SKM-1 (cell line): ENCODE measurements at regions not wholly inside any gene's neighbourhood (a gene's known extent, or its start where the extent isn't known, plus 50 kb on each side); places are given as distances from the start of the nearest gene placed in this dataset.

Source experiments
- DNase-seq: peaks from one replicate; lab custom pipeline; 2025; ENCODE audit not compliant: unreplicated experiment; lab: John Stamatoyannopoulos, UW

DNA sequence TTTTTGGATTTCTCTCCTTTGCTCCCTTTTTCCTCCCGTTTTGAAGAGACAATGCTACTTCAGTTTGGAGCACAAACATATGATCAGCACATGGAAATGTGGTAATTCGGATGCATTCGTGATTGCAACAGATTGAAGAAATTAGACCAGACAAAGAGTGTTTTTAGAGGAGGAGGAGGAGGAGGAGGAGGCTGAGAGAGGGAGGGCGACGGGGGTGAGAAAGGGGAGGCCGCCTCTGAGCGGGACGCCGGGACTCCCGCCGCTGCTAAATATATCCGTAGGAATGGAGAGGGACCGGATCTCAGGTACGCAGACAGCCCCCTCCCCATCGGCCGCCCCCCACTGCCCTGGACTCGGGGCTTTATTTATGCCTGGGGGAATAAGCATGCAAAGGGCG, 179.3 kb downstream of the SEC14L1 start:
- peak; percentile 57 for DNase-seq

DNA sequence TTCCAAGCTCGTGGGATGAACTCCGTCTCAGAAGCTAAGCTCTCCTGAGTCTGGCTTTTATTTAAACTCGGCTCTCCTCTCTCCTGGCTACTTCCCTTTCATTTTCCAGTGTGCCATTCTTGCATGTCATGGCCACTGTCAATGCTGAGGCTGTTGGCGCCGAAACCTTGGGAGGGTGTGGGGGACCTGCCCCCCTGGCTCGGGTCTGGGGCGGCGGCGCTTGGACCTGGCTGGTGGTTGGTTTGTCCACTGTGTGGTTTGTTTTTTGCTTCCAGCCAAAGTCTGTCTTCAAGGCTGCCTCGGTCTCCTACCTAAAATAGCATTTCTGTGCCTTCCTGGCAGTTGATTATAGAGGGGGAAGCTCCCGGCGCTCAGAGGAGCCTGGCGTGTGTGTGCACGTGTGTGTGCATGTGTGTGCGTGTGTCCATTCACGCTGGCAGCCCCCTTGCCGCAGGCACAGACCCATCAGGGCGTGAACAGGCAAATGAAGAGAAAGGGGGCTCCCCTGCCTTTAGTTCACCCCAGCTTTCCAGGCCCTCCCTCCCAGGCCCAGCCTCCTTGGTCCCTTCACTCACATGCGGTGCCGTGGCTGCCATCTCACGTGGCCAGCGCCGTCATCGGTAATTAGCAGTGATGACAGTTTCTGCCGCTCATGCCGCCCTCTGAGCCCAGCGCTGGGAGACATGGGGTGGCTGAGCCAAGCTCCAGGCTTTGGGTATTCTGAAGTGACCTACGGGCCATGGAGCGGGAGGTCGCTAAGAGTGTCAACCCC, 179.9 kb downstream of the SEC14L1 start:
- DNase-seq = peak; percentile 27

DNA sequence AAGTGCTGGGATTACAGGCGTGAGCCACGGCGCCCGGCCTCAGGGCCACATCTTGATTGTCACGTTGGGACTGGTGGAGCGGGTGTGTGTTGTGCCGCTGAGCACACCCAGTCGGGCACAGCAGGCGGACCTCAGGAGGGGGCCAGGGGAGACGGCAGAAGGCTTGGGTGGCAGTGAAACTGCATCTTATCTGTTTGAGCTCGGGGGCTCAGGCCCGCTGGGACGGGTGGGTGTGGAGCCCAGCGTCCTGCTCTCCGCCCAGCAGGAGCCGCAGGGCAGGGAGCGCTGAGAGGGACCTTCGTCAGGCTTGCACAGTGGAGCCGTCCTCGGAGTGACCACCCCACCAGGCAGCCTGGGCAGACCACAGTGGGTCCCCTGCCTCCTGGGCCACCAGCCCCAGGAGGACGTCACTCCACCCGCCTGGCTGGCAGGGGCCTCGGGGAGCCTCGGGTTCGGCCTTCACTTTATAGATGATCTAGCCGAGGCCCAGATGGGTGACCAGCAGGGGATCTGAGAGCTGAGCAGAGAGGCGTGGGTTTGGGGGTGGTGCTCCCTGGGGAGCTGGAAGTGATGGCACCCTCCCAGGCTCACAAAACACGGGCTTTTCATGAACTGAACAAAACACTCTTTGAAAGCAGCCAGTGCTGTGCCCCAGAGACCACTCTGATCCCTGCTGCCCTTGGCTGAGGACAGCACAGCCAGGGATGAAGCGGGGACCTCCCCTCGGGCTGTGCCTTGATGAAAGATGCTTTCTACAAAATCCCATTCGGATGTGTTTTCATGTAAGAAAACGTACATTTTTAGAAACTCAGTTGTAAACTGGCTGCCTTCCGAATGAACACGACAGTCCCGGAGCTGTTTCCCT, 181.1 kb downstream of the SEC14L1 start:
- DNase-seq = no peak

DNA sequence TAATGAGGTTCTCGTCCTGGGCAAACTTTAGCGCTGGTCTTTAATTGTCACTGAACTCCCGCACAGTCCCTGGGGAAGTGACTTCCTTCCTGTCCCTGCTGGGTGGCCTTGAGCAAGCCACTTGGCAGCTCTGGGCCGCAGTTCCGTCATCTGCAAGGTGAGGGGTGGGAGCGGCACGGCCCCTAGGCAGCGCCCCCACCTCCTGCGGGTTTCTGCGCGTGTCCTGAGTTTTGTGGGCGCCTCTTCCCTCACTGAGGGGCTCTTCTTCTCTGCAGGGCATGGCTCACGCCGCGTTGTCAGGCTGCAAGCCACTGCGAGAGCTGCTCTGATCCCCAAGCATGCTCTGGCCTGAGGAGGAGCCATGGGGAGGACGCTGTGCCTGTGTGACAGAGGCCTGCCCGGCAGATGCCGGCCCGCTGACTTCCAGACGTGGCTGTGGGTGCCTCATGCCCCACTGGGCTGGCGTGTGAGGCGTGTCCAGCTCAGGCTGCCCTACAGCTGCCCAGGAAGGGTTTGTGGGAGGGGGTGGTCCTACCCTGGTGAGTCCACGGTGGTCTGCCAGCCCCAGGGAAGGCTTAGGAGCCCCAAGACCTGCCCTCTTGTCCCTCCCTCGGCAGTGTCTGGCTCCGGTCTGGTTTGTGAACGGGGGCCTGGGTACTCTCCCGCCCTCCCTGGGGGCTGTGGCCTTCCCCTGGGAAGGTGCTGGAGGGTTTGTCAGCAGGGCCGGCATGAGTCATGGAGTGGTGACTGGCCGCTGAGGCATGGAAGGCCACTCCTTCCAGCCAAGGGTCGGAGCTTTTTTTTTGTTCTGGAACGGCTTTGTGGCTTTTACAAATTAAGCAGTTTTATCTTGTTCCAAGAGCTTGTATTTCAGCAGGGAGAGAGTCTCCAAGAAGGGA, 182.0 kb downstream of the SEC14L1 start:
- peak; percentile 33 for DNase-seq

DNA sequence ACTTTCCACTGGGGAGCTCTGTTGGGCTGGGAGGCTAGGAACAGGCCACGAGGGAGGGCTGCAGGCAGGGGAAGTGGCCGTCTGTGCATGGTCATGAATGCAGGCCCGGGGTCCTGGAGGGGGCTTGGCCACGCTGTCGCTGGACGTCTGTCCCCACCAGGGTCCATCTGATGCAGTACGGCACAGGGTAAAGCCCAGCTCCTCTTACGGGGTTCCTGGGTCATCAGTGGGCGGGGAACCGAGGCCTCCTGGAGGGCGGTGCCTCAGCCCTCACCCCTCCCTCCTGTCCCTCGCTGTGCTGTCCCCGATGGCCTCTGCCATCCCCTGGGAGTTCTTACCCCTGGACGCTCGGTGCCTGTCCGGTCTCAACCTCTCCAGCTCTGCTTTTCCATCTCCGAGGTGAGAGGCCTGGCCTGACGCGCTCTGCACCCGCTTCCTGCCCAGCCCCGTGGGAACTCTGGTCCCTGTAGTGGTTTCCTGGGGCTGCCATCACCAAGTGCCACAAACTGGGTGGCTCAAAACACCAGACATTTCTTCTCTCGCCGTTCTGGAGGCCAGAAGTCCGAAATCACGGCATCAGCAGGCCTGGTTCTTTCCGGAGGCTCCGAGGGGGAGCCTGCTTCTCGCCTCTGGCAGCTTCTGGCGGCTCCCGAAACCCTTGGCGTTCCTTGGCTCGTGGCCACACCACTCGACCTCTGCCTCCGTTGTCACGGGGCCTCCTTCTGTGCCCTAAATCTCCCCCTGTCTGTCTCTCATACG, 182.8 kb downstream of the SEC14L1 start:
- DNase-seq = no peak

DNA sequence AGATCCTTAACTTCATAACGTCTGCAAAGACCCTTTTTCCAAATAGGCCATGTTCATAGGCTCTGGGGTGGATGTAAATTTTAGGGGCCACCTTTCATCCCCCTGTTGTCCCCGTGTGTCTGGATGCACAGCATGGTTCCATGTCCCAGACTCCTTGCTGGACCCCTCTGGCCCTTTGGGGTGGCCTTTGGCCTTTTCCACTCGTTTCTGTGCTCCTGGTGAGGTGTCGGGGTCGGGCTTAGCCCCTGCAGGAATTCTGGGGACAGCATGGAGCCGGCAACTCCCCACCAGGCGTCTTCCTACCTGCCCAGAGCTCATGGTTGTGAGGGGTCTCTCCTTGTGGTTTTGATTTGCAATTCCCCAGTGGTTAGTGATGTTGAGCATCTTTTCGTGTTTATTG, 183.5 kb downstream of the SEC14L1 start:
- DNase-seq = no peak

DNA sequence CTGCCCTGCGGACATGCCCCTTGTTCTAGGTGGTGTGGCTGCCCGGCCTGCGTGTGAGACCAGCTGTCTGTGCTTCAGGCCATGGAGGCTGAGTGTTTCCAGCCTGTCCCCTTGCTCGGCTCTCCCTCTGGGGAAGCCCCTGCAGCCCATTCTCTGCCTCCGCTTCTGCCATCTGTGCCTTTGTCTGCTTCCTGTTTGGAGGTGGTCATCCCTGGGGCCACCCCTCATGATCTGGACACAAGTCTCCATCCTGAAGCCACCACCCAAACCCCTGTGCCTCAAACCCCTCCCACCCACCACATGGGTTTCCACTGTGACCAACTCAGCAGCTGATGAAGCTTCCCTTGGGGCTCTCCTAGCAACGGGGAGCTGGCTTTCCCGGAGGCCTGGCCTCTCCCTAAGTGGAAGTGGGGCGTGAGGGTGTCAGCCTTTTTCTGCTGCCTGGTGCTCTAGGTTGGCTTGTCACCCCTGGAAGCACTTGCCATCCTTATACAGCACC, 184.9 kb downstream of the SEC14L1 start:
- DNase-seq = no peak

DNA sequence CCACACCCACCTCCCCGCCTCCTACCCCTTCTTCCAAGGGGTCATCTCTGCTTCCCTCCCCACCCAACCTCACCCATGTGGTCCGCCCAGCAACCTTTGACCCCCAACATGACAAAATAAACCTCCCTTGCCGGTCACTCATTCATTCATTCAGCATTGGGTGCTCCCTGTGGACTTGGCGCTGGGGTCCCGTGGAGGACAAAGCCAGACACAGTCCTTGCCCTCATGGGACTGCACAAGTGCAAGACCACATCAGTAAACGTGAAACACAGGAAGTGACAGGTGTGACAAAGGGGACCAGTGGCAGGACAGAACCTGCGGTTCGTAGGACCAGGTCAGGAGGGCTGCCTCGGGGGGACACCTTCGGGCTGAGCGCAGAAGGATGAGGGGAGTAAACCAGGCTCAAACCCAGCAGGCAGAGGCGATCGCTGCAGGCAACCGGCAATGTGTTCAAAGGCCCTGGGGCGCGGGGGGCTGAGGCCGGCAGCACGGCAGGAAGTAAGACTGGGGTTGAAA, 185.4 kb downstream of the SEC14L1 start:
- no peak for DNase-seq

DNA sequence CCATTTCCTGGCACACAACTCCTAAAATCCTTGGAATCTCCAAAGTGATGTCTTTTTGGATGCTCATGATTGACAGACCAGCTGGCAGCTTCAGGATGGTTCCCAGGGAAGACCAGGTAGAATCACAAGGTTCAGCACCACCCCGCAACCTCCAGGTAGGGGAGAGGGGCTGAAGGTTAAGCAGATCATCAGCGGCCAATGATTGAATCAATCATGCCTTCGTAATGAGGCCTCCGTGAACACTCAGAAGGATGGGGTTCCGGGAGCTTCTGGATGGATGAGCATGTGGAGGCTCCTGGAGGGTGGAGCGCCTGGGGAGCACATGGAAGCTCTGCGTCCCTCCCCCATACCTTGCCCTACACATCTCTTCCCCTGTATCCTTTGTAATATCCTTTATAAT, 185.9 kb downstream of the SEC14L1 start:
- DNase-seq = no peak

DNA sequence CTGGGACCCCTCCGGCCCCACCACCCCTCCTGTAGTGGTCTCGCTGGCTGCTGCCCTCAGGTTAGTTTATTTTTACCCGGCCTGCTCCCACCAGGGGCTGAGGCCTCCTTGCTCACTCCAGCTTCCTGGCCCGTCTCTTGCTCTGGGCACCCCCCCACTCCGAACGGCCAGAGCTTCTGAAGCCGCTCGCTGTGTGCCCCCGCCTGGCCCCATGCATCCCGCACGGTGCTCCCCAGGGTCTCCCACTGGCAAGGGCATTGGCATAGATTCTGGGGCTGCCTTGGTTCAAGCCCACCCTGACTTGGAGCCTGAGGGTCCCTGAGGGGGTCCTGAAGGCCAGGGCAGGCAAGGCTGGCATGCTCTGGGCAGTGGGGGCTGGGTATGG, 186.4 kb downstream of the SEC14L1 start:
- DNase-seq = no peak

DNA sequence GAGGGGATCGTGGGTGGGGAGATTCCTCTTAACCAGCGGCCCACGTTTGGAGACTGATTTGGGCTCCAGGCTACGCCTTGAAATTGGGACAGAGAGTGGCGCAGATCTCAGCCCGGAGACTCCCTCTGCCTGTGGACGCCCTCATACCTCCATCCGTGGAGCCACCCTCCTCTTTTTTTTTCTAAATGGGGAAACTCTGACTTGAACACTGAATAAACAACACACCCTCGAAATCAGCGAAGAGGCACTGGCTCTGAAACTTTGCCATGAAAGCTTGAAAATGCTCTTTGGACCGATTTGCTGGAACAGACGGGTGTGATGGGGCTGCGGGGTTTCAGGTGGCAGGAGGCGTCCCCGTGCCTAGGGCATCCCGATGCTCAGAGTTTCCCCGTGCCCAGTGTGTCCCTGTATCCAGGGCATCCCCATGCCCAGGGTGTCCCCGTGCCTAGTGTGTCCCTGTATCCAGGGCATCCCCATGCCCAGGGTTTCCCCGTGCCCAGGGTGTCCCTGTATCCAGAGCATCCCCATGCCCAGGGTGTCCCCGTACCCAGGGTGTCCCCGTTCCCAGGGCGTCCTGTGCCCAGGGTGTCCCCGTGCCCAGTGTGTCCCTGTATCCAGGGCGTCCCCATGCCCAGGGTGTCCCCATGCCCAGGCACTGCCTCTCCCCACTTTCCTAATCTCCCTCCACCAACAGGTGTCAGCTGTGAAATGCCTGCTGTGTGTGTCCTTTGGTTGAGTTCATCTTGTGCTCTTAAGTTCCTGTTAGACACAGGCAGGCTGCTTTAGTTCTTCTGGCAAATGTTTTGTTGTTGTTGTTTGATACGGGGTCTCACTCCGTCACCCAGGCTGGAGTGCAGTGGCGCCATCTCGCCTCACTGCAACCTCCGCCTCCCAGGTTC, 187.0 kb downstream of the SEC14L1 start:
- DNase-seq = no peak

DNA sequence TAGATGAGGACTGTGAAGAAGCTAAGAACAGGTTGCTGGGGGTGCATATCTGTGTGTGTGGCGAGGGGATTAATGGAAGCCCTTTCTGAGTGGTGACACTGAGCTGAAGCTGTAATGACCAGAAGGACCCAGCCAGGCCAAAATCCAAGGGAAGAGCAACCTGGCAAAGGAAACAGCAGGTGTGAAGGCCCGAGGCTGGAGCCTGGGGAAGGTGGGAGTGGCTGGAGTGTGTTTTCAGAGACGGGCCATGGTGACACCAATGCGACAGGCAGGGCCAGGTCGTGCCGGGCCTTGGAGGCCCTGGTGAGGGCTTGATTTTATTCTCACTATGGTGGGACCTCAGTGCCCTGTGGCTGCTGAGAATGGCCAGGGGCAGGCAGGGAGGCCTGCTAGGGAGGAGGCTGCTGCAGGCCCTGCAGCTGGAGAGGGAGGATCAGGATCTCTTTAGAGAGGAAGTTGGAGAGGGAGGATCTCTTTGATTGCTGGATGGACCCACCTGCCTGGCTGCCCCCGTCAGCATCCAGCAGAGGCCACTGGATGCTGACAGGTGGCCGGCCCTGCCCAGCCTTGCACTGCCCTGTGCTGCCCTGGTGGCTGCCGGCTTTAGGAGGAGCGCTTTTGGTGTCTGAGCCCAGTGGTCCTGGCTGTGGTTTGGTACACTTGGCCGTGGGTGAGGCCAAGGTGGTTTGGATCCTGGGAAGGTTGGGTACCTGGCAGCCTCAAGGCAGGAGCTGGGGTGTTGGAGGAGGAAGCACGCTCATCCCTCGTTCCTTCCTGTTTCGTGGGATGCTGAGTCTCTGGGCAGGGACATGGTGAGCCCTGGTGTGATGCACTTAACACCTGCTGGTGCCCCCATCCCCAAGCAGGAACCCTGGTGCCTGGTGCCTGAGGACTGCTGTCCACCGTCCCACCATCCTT, 188.3 kb downstream of the SEC14L1 start:
- DNase-seq = no peak

DNA sequence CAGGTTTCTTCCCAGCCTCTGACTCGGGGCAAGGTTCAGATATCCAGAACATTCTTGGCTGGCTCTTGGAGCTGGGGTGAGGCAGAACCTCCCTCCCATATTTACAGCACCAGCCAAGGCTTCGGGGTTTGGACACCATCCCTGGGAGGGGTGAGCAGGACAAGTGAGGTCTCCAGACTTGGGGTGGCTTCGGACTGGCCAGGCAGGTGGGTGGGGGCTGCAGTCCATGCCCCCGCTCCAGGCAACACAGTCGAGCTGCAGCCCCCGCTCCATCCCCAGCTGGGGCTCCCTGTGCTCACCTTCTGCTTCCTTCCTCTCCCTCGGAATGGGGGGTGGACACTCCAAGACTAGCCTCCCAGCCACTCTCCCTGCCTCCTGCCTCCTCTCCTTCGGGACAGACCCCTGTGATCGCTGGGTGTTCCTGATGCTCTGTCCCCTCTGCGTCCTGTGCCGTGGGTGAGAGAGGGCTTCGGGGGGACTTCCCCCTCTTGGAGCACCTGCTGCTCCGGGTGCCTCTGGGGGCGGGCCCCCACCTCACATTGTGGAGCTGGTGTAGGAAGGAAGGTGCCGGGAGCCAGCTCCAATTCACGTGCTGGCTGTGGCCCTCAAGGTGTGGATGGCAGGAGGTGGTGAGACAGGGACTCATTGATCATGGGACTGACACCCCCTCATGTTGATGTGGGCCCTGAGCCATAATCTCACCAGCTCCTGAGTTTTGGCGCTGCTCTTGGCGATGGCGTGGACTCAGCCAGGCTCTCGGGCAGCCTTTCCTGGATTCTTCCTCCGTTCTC, 189.2 kb downstream of the SEC14L1 start:
- DNase-seq = no peak

DNA sequence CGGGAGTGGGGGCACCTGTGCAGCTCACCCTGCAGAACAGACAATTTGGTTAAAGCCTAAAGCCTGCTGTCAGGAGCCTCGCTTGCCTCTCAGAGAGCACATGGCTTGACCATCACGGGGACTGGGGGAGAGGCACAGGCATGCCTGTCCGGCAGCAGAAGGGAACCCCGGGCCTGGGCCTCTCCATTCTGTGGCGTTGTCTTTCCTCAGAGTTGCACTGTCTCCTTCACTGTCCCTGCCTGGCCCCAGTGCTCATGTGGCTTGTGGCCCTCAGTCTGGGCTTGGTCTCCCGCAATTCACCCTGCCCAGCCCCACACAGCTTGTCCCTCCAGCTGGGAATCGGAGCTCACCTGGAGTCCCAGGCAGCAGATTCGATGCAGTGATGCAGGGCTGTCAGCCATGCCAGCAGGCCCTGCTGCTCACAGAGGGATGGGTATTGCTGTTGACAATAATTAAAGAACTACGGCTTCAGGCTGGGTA, 189.9 kb downstream of the SEC14L1 start:
- DNase-seq = no peak

DNA sequence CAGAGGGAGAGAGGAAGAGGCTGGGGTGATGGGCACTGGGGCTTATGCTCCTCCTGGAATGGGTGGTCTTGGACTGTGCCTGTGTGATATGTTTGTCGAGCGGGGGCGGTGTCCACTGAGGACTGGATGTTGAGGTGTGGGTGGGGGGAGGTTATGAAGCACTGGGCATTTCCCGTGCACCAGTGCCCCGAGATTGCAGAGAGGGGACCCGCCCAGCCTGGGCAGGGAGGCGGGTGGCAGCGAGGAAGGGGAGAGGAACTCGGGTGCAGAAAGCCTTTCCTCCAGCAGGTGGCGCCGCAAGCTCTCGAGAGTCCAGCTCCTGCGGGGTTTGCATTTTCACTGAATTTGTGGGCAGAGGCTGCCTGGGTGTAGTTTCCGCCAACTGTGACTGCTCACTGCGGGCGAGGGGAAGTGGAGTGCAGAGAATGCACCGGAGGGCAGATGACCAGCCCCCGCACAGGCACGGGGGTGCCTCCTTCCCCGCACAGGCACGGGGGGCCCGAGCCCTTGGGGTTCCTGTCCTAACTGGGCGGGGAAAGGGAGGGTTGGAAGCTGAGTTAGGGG, 190.6 kb downstream of the SEC14L1 start:
- peak; percentile 82 for DNase-seq

DNA sequence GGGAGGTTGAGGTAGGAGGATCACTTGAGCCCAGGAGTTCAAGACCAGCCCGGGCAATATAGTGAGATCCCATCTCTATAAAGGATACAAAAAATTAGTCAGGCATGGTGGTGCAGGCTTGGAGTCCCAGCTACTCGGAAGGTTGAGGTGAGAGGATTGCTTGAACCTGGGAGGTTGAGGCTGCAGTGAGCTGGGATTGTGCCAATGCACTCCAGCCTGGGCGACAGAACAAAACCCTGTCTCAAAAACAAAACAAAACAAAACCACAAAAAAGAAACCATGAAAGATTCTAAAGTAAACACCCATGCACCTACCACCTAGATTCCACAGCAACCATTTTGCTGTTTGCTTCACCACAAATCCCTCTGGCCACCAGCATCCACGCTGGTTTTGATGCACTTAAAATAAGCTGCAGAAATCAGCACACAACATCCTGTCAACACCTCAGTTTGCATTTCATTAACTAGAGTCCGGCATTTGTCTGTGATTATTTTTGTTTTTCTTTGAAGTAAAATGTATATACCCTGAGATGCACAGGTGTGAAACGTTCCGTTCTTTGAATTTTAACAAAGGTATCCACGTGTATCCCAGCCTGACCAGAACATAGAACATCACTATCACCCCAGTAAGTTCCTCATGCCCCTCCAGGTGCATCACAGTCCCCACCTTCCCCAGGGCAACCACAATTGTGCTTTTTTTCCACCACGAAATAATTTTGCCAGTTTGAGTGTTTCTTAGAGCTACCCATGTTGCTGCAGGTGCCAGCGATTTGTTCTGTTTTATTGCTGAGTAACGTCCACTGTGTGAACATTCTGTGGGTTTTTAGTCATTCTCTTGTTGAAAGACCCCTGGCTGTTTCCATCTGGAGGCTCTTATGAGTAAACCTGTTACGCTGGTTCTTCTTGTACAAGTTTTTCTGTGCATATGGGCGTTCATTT, 191.5 kb downstream of the SEC14L1 start:
- no peak for DNase-seq
